Activated CD8-positive, alpha-beta T cell treated with anti-CD3 and anti-CD28 coated beads for 36 hours (primary cell): ENCODE measurements at regions not wholly inside any gene's neighbourhood (a gene's known extent, or its start where the extent isn't known, plus 50 kb on each side); places are given as distances from the start of the nearest gene placed in this dataset.
"Not testable (repeated sequence)": the region's sequence is repeated elsewhere in the genome, so short reads cannot be mapped to it uniquely, and the experiment has no call there.

ENCODE experiments used
- ATAC-seq: fragments of 200-7000 bp; cut with Tn5 transposase; one replicate; pipeline ENCODE4 v1.10.0; 2021; ENCODE audit warnings: mild to moderate bottlenecking, moderate library complexity
- CTCF ChIA-PET: fragments of 350-600 bp; sonication (Branson Sonifier 250); formaldehyde crosslinking; loops from one replicate; lab custom pipeline; 2021; ENCODE audit warnings: antibody characterized with exemption; lab: Charles Lee
- POLR2A ChIA-PET: fragments of 350-600 bp; sonication (Branson Sonifier 250); formaldehyde crosslinking; loops from one replicate; lab custom pipeline; 2021; ENCODE audit warnings: antibody characterized with exemption; lab: Charles Lee
- DNase-seq: peaks from one replicate; pipeline ENCODE4 v3.0.0-alpha.2; 2020
- H3K27ac Mint-ChIP-seq: one replicate; pipeline ENCODE4 v1.8.0; 2021; ENCODE audit warnings: mild to moderate bottlenecking, mixed read lengths
- H3K27me3 Mint-ChIP-seq: one replicate; pipeline ENCODE4 v1.8.0; 2021; ENCODE audit warnings: mixed read lengths
- H3K36me3 Mint-ChIP-seq: one replicate; pipeline ENCODE4 v1.8.0; 2021; ENCODE audit warnings: low read depth, mixed read lengths
- H3K4me1 Mint-ChIP-seq: one replicate; pipeline ENCODE4 v1.8.0; 2021; ENCODE audit warnings: low read depth, mixed read lengths
- H3K4me3 Mint-ChIP-seq: one replicate; pipeline ENCODE4 v1.8.0; 2021; ENCODE audit warnings: mild to moderate bottlenecking, moderate library complexity, mixed read lengths
- H3K9me3 Mint-ChIP-seq: one replicate; pipeline ENCODE4 v1.8.0; 2021; ENCODE audit warnings: mixed read lengths
- CTCF ChIP-seq: fragments of 200-600 bp; IDR thresholded peaks from one replicate; pipeline ENCODE4 v1.8.0; 2022; ENCODE audit warnings: antibody characterized with exemption, mild to moderate bottlenecking
- intact Hi-C: fragments of 100-400 bp; cut with micrococcal nuclease; formaldehyde crosslinking; loops from one replicate; pipeline ENCODE4 v1.10.0; 2022

- TF ChIP-seq CTCF: no peak
- Mint-ChIP-seq H3K27ac (no peak overlapping the region), H3K36me3 (peaks cover 2% of the 10 kb centered on the region), H3K4me1 (no peaks in the 10 kb centered on the region), H3K9me3 (no peaks in the 10 kb centered on the region), H3K4me3 (no peak overlapping the region), H3K27me3 (no peaks in the 10 kb centered on the region)
- intact Hi-C loops: no loop called here
- CTCF ChIA-PET: no interaction called here
- ATAC-seq: no peak
- DNase-seq: no peak
- POLR2A ChIA-PET: no interaction called here
Observed at GRCh38 chrX:102846544-102847236, 90.4 kb upstream of the RAB40AL start.

GRCh38 chrX:102847362-102847761 is 89.7 kb upstream of the RAB40AL start:
- H3K4me3 Mint-ChIP-seq: no peak overlapping the region
- TF ChIP-seq CTCF: no peak
- no peaks in the 10 kb centered on the region for H3K9me3 Mint-ChIP-seq
- no peaks in the 10 kb centered on the region for H3K4me1 Mint-ChIP-seq
- DNase-seq: no peak
- ChIA-PET POLR2A (no interaction called here), CTCF (no interaction called here)
- intact Hi-C loops: no loop called here
- no peaks in the 10 kb centered on the region for H3K27me3 Mint-ChIP-seq
- no peak for ATAC-seq
- no peak overlapping the region for H3K27ac Mint-ChIP-seq
- peaks cover 2% of the 10 kb centered on the region for H3K36me3 Mint-ChIP-seq

- TF ChIP-seq CTCF: no peak
- DNase-seq (no peak), ATAC-seq (no peak)
- Mint-ChIP-seq H3K27me3 (no peaks in the 10 kb centered on the region), H3K9me3 (no peaks in the 10 kb centered on the region), H3K4me3 (no peak overlapping the region), H3K36me3 (peaks cover 7% of the 10 kb centered on the region), H3K4me1 (no peaks in the 10 kb centered on the region), H3K27ac (no peak overlapping the region)
- intact Hi-C loops: no loop called here
- ChIA-PET POLR2A (interaction anchor here (0.6 kb wide), 1 partner anchor 20 kb away, joined by 3 read pairs; no protein-coding TSS in a partner anchor), CTCF (no interaction called here)
Observed at GRCh38 chrX:102849396-102849795, 87.7 kb upstream of the RAB40AL start.

GRCh38 chrX:102858826-102859549 is 78.1 kb upstream of the RAB40AL start:
- intact Hi-C loops, H3K4me1 Mint-ChIP-seq, H3K27me3 Mint-ChIP-seq, H3K36me3 Mint-ChIP-seq, H3K4me3 Mint-ChIP-seq, H3K27ac Mint-ChIP-seq, H3K9me3 Mint-ChIP-seq, ATAC-seq, POLR2A ChIA-PET: not testable (repeated sequence)
- CTCF ChIA-PET: interaction anchor here (0.9 to 1.2 kb wide), 3 partner anchors 42 to 791 kb away, joined by 3 to 4 read pairs (median 3); no protein-coding TSS in a partner anchor
- DNase-seq: peak; percentile 2

- H3K4me1 Mint-ChIP-seq: no peaks in the 10 kb centered on the region
- H3K36me3 Mint-ChIP-seq: no peaks in the 10 kb centered on the region
- intact Hi-C loops: no loop called here
- DNase-seq: no peak
- H3K9me3 Mint-ChIP-seq: no peaks in the 10 kb centered on the region
- H3K27ac Mint-ChIP-seq: no peak overlapping the region
- H3K27me3 Mint-ChIP-seq: no peaks in the 10 kb centered on the region
- H3K4me3 Mint-ChIP-seq: no peak overlapping the region
- no peak for ATAC-seq
- TF ChIP-seq CTCF: no peak
- CTCF ChIA-PET: interaction anchor here (0.9 to 1.2 kb wide), 2 partner anchors 365 to 791 kb away, joined by 3 to 4 read pairs; no protein-coding TSS in a partner anchor
- POLR2A ChIA-PET: no interaction called here
Observed at GRCh38 chrX:102859550-102859871, 77.6 kb upstream of the RAB40AL start.
